ENCODE measurements at regions not wholly inside any gene's neighbourhood (a gene's known extent, or its start where the extent isn't known, plus 50 kb on each side); places are given as distances from the start of the nearest gene placed in this dataset.

DNA sequence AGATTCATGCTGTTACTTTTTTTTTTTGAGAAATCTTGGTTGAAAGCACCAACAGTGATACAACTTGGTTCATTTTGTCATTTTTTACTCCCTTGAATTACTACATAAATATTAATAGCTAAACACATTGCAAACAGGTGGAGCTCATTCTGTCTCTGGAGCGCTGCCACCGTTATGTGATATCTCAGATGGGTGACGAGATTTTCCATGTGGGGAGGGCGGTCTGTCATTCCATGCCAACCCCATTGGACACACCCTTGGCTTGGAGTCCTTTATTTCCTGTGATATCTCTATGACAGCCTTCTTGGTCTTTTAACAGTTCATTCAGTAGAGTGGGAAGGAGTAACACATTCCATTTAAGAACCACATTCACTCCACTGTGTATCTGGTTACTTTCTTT is 794.8 kb downstream of the SATB2 start:
- TF ChIP-seq, protein P1, sequence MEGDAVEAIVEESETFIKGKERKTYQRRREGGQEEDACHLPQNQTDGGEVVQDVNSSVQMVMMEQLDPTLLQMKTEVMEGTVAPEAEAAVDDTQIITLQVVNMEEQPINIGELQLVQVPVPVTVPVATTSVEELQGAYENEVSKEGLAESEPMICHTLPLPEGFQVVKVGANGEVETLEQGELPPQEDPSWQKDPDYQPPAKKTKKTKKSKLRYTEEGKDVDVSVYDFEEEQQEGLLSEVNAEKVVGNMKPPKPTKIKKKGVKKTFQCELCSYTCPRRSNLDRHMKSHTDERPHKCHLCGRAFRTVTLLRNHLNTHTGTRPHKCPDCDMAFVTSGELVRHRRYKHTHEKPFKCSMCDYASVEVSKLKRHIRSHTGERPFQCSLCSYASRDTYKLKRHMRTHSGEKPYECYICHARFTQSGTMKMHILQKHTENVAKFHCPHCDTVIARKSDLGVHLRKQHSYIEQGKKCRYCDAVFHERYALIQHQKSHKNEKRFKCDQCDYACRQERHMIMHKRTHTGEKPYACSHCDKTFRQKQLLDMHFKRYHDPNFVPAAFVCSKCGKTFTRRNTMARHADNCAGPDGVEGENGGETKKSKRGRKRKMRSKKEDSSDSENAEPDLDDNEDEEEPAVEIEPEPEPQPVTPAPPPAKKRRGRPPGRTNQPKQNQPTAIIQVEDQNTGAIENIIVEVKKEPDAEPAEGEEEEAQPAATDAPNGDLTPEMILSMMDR (conservative IDR thresholded peaks at IDR 0.05) = no peak
- H3K27me3 ChIP-seq (ENCODE audit: control insufficient read depth, insufficient read depth, low read length, poor library complexity, severe bottlenecking) = no peaks in the 10 kb centered on the region
- H3K9me3 ChIP-seq (ENCODE audit: control insufficient read depth, low read length) = no peaks in the 10 kb centered on the region
- H3K27ac Mint-ChIP-seq = no peak overlapping the region
- WGBS, 2 experiments (ENCODE audit: insufficient coverage in 1 of 2, insufficient read length in 1 of 2) = 89 to 100% methylated on average over 2 to 4 of the region's 4 CpGs
- H3K4me1 Mint-ChIP-seq = no peaks in the 10 kb centered on the region
- DNase-seq = no peak
- H3K27me3 Mint-ChIP-seq (ENCODE audit: insufficient read depth) = no peaks in the 10 kb centered on the region
- H3K36me3 ChIP-seq (ENCODE audit: control insufficient read depth, insufficient read depth, low read length) = no peaks in the 10 kb centered on the region
- no peak overlapping the region for H3K9ac ChIP-seq (ENCODE audit: extremely low read depth, low read length, poor library complexity, severe bottlenecking)
- H3K4me3 ChIP-seq (ENCODE audit: low read length) = no peak overlapping the region
- H3K36me3 Mint-ChIP-seq (ENCODE audit: low read depth) = no peaks in the 10 kb centered on the region
- no peak overlapping the region for H3K4me3 Mint-ChIP-seq
- no peak overlapping the region for H3K27ac ChIP-seq (ENCODE audit: low read depth, low read length)
- no peaks in the 10 kb centered on the region for H3K4me1 ChIP-seq (ENCODE audit: control insufficient read depth, insufficient read depth, low read length)
- H3K9me3 Mint-ChIP-seq = no peaks in the 10 kb centered on the region

GRCh38 chr2:198660501-198660900 is 797.2 kb downstream of the SATB2 start:
- no peaks in the 10 kb centered on the region for H3K4me1 ChIP-seq (ENCODE audit: control insufficient read depth, insufficient read depth, low read length)
- Mint-ChIP-seq H3K27me3 (ENCODE audit: insufficient read depth) (no peaks in the 10 kb centered on the region), H3K36me3 (ENCODE audit: low read depth) (no peaks in the 10 kb centered on the region), H3K9me3 (no peaks in the 10 kb centered on the region), H3K4me1 (no peaks in the 10 kb centered on the region), H3K4me3 (no peak overlapping the region), H3K27ac (no peak overlapping the region)
- WGBS, 2 experiments (ENCODE audit: insufficient coverage in 1 of 2, insufficient read length in 1 of 2) = 93 to 100% methylated on average over 1 to 3 of the region's 3 CpGs
- DNase-seq = no peak
- H3K27me3 ChIP-seq (ENCODE audit: control insufficient read depth, insufficient read depth, low read length, poor library complexity, severe bottlenecking) = no peaks in the 10 kb centered on the region
- H3K27ac ChIP-seq (ENCODE audit: low read depth, low read length) = no peak overlapping the region
- H3K36me3 ChIP-seq (ENCODE audit: control insufficient read depth, insufficient read depth, low read length) = no peaks in the 10 kb centered on the region
- no peak overlapping the region for H3K9ac ChIP-seq (ENCODE audit: extremely low read depth, low read length, poor library complexity, severe bottlenecking)
- H3K4me3 ChIP-seq (ENCODE audit: low read length) = no peak overlapping the region
- TF ChIP-seq, protein P1 (conservative IDR thresholded peaks at IDR 0.05) = no peak
- no peaks in the 10 kb centered on the region for H3K9me3 ChIP-seq (ENCODE audit: control insufficient read depth, low read length)

DNA sequence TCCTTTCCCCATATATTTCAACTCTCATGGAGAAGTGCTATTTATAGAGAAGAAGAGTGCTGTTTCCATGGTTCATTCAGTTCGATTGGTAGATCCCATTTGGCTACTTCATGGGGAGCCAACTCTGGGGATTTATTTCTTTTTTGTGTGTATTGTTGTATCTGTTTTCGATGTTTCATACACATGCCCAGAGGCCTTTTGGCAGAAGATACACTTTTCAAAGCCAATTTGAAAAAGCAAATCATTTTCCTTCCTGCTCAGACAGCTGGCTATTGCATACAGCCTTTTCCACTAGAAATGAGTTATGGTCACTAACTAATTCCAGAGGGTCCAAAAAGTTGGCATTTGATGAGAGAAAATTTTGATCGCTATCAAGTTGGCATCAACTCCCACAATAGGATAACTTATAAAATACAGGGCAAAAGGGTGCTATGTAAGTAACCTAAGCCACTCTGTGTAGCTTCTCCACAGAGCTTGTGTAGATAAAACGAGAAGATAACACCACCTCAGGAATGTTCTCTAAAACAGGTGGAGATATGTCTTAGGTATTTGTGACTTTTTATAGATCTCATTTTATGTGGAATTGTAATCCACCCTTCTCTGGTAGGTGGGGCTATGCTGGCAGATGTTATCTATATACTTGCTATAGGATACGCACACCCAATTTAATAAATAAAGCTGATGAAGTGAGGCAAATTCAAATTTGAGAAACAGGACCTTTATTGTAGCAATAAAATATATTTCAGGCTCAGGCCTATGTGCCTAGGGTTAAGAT is 798.5 kb downstream of the SATB2 start:
- 89 to 100% methylated on average over 1 to 5 of the region's 5 CpGs for WGBS, 2 experiments (ENCODE audit: insufficient coverage in 1 of 2, insufficient read length in 1 of 2)
- no peaks in the 10 kb centered on the region for H3K36me3 Mint-ChIP-seq (ENCODE audit: low read depth)

More for the DNA sequence above, 798.5 kb downstream of the SATB2 start:
- no peak overlapping the region for H3K4me3 Mint-ChIP-seq
- no peak overlapping the region for H3K27ac ChIP-seq (ENCODE audit: low read depth, low read length)
- no peak for DNase-seq
- H3K4me1 ChIP-seq (ENCODE audit: control insufficient read depth, insufficient read depth, low read length) = no peaks in the 10 kb centered on the region
- H3K4me3 ChIP-seq (ENCODE audit: low read length) = no peak overlapping the region
- no peak overlapping the region for H3K9ac ChIP-seq (ENCODE audit: extremely low read depth, low read length, poor library complexity, severe bottlenecking)
- H3K36me3 ChIP-seq (ENCODE audit: control insufficient read depth, insufficient read depth, low read length) = no peaks in the 10 kb centered on the region
- H3K27me3 Mint-ChIP-seq (ENCODE audit: insufficient read depth) = no peaks in the 10 kb centered on the region
- no peaks in the 10 kb centered on the region for H3K27me3 ChIP-seq (ENCODE audit: control insufficient read depth, insufficient read depth, low read length, poor library complexity, severe bottlenecking)
- H3K27ac Mint-ChIP-seq = no peak overlapping the region
- no peaks in the 10 kb centered on the region for H3K9me3 ChIP-seq (ENCODE audit: control insufficient read depth, low read length)
- no peaks in the 10 kb centered on the region for H3K9me3 Mint-ChIP-seq
- no peaks in the 10 kb centered on the region for H3K4me1 Mint-ChIP-seq
- TF ChIP-seq, protein P1 (conservative IDR thresholded peaks at IDR 0.05) = no peak

Data from endodermal cell (in vitro differentiated cells).